HepG2 (cell line): ENCODE measurements at regions not wholly inside any gene's neighbourhood (a gene's known extent, or its start where the extent isn't known, plus 50 kb on each side); places are given as distances from the start of the nearest gene placed in this dataset.

Experiments
- ATAC-seq: fragments of 200-7000 bp; cut with Tn5 transposase; 3 replicates; pipeline ENCODE4 v1.9.1; 2020; ENCODE audit warnings: mild to moderate bottlenecking, moderate library complexity
- BruUV-seq: library from RNA; stranded (reverse); fragments of 400-500 nt; replicated peaks from 2 replicates; lab custom pipeline; 2021; lab: Mats Ljungman, UMichigan
- CTCF ChIA-PET: fragments of 300-600 bp; formaldehyde crosslinking; extraction: SDS; loops from one replicate; lab custom pipeline; 2021; ENCODE audit warnings: low total read pairs, inconsistent platforms, low intra/inter-chr PET ratio; lab: Yijun Ruan, JAX
- POLR2A ChIA-PET: fragments of 350-600 bp; sonication (Branson Sonifier 250); formaldehyde crosslinking; loops from one replicate; lab custom pipeline; 2020; ENCODE audit warnings: antibody characterized with exemption, inconsistent platforms; lab: Yijun Ruan, JAX
- DNase-seq: peaks from one replicate; pipeline ENCODE4 v3.0.0-alpha.2; 2015; ENCODE audit warnings: low spot score
- FAIRE-seq: peaks from 3 replicates; lab custom pipeline; 2011; peaks lifted over from hg19 to GRCh38; lab: Jason Lieb, UNC
- H2AFZ ChIP-seq: one replicate; pipeline ENCODE4 v1.6.1; 2011; ENCODE audit warnings: low read length, inconsistent platforms
- H3K27ac ChIP-seq: fragments of 300-600 bp; 3 replicates; pipeline ENCODE4 v1.8.0; 2011; ENCODE audit warnings: mixed run types, mild to moderate bottlenecking, mixed read lengths, low read length, inconsistent platforms; ENCODE audit not compliant: insufficient read depth; ENCODE audit errors: extremely low read length
- H3K27me3 ChIP-seq, 2 experiments: fragments of 200-600 bp in 1 of 2; 2 replicates in 1 of 2; 3 replicates in 1 of 2; pipeline versions ENCODE4 v1.6.0 to v1.8.0; 2011; ENCODE audit warnings: low read length in 2 of 2, mild to moderate bottlenecking in 2 of 2, moderate library complexity in 2 of 2, inconsistent platforms in 1 of 2; ENCODE audit not compliant: insufficient read depth in 2 of 2, control insufficient read depth in 1 of 2
- H3K36me3 ChIP-seq, 2 experiments: fragments of 200-600 bp in 1 of 2; replicated peaks in 1 of 2; 2 replicates in 1 of 2; 3 replicates in 1 of 2; pipeline versions ENCODE4 v1.5.1 to v1.8.0; 2011; ENCODE audit warnings: low read length in 2 of 2, inconsistent platforms in 1 of 2; ENCODE audit not compliant: insufficient read depth in 2 of 2, control insufficient read depth in 1 of 2
- H3K4me1 ChIP-seq: 2 replicates; pipeline ENCODE4 v1.5.1; 2012; ENCODE audit warnings: low read length, inconsistent platforms; ENCODE audit not compliant: insufficient read depth
- H3K4me2 ChIP-seq: 2 replicates; pipeline ENCODE4 v1.6.0; 2011; ENCODE audit warnings: low read depth, low read length, inconsistent platforms
- H3K4me3 ChIP-seq, 3 experiments: fragments of 200-600 bp in 1 of 3; sonication (generic), shearing (Covaris generic) in 1 of 3; replicated peaks in 1 of 3; 2 replicates each; pipeline ENCODE4 v1.5.1; 2011 to 2016; ENCODE audit warnings: low read length in 3 of 3, inconsistent platforms in 2 of 3, low read depth in 2 of 3, mild to moderate bottlenecking in 2 of 3, control low read depth in 1 of 3, mixed read lengths in 1 of 3; ENCODE audit not compliant: insufficient read depth in 1 of 3
- H3K79me2 ChIP-seq: one replicate; pipeline ENCODE4 v1.6.1; 2011; ENCODE audit warnings: low read length, inconsistent platforms; ENCODE audit not compliant: insufficient read depth
- H3K9ac ChIP-seq: 2 replicates; pipeline ENCODE4 v1.6.0; 2011; ENCODE audit warnings: mild to moderate bottlenecking, low read depth, low read length, inconsistent platforms; ENCODE audit not compliant: insufficient read depth
- H3K9me3 ChIP-seq: 2 replicates; pipeline ENCODE4 v1.5.1; 2012; ENCODE audit warnings: mild to moderate bottlenecking, low read length
- H4K20me1 ChIP-seq: 2 replicates; pipeline ENCODE4 v1.6.0; 2011; ENCODE audit warnings: inconsistent platforms, mild to moderate bottlenecking, low read length, moderate library complexity; ENCODE audit not compliant: insufficient read depth
- EHMT2 ChIP-seq: fragments of 200-600 bp; sonication (generic); IDR thresholded peaks from 2 replicates; pipeline ENCODE4 v1.7.0; 2017; ENCODE audit warnings: antibody characterized with exemption, low read depth, low read length, borderline replicate concordance
- HNF4G ChIP-seq, 2 experiments: sonication (generic) in 1 of 2; formaldehyde crosslinking in 1 of 2; IDR thresholded peaks; 2 replicates each; pipeline versions ENCODE4 v1.4.0 to v1.6.1; 2011 to 2020; ENCODE audit warnings: borderline replicate concordance in 2 of 2, low read depth in 2 of 2, mild to moderate bottlenecking in 2 of 2, low read length in 1 of 2, missing genetic modification reagents in 1 of 2, moderate library complexity in 1 of 2
- IKZF4 ChIP-seq: sonication (generic); formaldehyde crosslinking; IDR thresholded peaks from 2 replicates; pipeline ENCODE4 v1.5.1; 2020; ENCODE audit warnings: borderline replicate concordance, mild to moderate bottlenecking, low read depth, missing genetic modification reagents; ENCODE audit errors: not compliant biosample characterization
- ISL2 ChIP-seq: sonication (generic); formaldehyde crosslinking; IDR thresholded peaks from 2 replicates; pipeline ENCODE4 v1.5.0; 2020; ENCODE audit warnings: missing genetic modification reagents
- KMT2A ChIP-seq: sonication (generic); formaldehyde crosslinking; IDR thresholded peaks from 2 replicates; pipeline ENCODE4 v1.4.0; 2020; ENCODE audit warnings: missing genetic modification reagents
- MXD4 ChIP-seq: IDR thresholded peaks from 2 replicates; pipeline ENCODE4 v1.6.1; 2016; ENCODE audit warnings: mild to moderate bottlenecking, missing biosample characterization, missing genetic modification reagents
- TCF7 ChIP-seq: sonication (generic); IDR thresholded peaks from 2 replicates; pipeline ENCODE4 v1.6.1; 2016; ENCODE audit warnings: antibody characterized with exemption, low read depth
- U2AF1 ChIP-seq: fragments of 200-400 bp; formaldehyde crosslinking; optimal IDR thresholded peaks from 2 replicates; pipeline ENCODE3; 2017; ENCODE audit warnings: mild to moderate bottlenecking, low read depth, low read length
- ZC3H13 ChIP-seq: sonication (generic); formaldehyde crosslinking; IDR thresholded peaks from 2 replicates; pipeline ENCODE4 v1.8.1; 2023; ENCODE audit warnings: mild to moderate bottlenecking, missing genetic modification reagents, moderate library complexity
- ZFP36L1 ChIP-seq: sonication (generic); formaldehyde crosslinking; IDR thresholded peaks from 2 replicates; pipeline ENCODE4 v1.8.0; 2022; ENCODE audit warnings: mild to moderate bottlenecking, missing genetic modification reagents, moderate library complexity
- ZMYM2 ChIP-seq: sonication (generic); formaldehyde crosslinking; IDR thresholded peaks from 2 replicates; pipeline ENCODE4 v1.8.0; 2022; ENCODE audit warnings: mild to moderate bottlenecking, missing genetic modification reagents
- ZNF136 ChIP-seq: sonication (generic); formaldehyde crosslinking; IDR thresholded peaks from 2 replicates; pipeline ENCODE4 v1.8.1; 2022; ENCODE audit warnings: low read depth, mild to moderate bottlenecking, moderate library complexity, missing genetic modification reagents
- ZNF549 ChIP-seq: sonication (generic); formaldehyde crosslinking; IDR thresholded peaks from 2 replicates; pipeline ENCODE4 v1.5.0; 2020; ENCODE audit warnings: missing genetic modification reagents
- ZNF564 ChIP-seq: sonication (generic); formaldehyde crosslinking; IDR thresholded peaks from 2 replicates; pipeline ENCODE4 v1.8.1; 2023; ENCODE audit warnings: mild to moderate bottlenecking, missing genetic modification reagents
- ZNF678 ChIP-seq: sonication (generic); formaldehyde crosslinking; IDR thresholded peaks from 2 replicates; pipeline ENCODE4 v1.4.0; 2020; ENCODE audit warnings: mild to moderate bottlenecking, missing genetic modification reagents
- WGBS: methylation state at CpG from one replicate; pipeline ENCODE4 v1.1.6; 2017; ENCODE audit warnings: low lambda C conversion rate; 5-methylcytosine and 5-hydroxymethylcytosine counted together
- in situ Hi-C: cut with HindIII; loops from 2 replicates; pipeline ENCODE4 v1.10.0; 2017; ENCODE audit warnings: low pct_unique_long_range_greater_than_20kb; ENCODE audit not compliant: extremely low pct_ligation_motif_present
- intact Hi-C: fragments of 100-400 bp; cut with micrococcal nuclease; formaldehyde crosslinking; loops from one replicate; pipeline ENCODE4 v1.10.0; 2022; ENCODE audit not compliant: unreplicated experiment
- TF ChIP-seq, protein P1 (sequence below): fragments of 450-650 bp; IDR thresholded peaks from 2 replicates; pipeline ENCODE4 v1.6.1; 2016
- TF ChIP-seq, protein P2 (sequence below): sonication (generic); formaldehyde crosslinking; conservative IDR thresholded peaks from 2 replicates; pipeline ENCODE4 v1.5.0; 2020; ENCODE audit warnings: missing genetic modification reagents
- TF ChIP-seq, protein P3 (sequence below): sonication (generic); formaldehyde crosslinking; IDR thresholded peaks from 2 replicates; pipeline ENCODE4 v1.4.0; 2020; ENCODE audit warnings: mild to moderate bottlenecking, missing genetic modification reagents

DNA sequence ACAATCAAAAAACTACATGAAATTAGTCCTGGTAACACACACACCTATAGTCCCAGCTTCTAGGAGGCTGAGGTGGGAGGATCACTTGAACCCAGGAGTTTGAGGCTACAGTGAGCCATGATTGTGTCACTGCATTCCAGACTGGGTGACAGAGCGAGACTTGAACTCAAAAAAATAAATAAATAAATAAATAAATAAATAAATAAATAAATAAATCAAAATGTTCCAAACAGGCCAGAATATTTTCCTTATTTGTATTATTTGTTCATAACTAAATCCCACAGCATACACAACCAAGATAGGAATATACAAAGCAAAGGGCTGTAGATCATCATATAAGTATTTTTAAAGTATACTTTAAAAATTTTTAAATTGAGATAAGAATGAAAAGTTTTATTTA, 537.2 kb upstream of the CDH8 start:
- in situ Hi-C loops, result no loop called here
- Histone ChIP-seq H3K27ac (no peak overlapping the region), H4K20me1 (no peaks in the 10 kb centered on the region), H3K9me3 (peaks cover 87% of the 10 kb centered on the region), H3K79me2 (no peaks in the 10 kb centered on the region), H2AFZ (no peak overlapping the region), H3K36me3 (no peaks in the 10 kb centered on the region), H3K4me3 (no peak overlapping the region), H3K4me2 (no peak overlapping the region), H3K4me1 (no peaks in the 10 kb centered on the region), H3K9ac (no peak overlapping the region), H3K27me3 (no peaks in the 10 kb centered on the region)
- BruUV-seq, result no TSS peak
- ChIA-PET POLR2A (no interaction called here), CTCF (no interaction called here)
- TF ChIP-seq TCF7 (no peak), ISL2 (no peak), KMT2A (CRISPR knock-in tag) (no peak), HNF4G (IDR thresholded peaks at IDR 0.05; ENCODE audit: borderline replicate concordance, low read depth, low read length) (no peak), HNF4G (CRISPR knock-in tag; IDR thresholded peaks at IDR 0.05; ENCODE audit: borderline replicate concordance, low read depth) (no peak), U2AF1 (no peak), IKZF4 (no peak), ZNF678 (no peak), ZNF549 (CRISPR knock-in tag) (no peak), ZC3H13 (CRISPR knock-in tag) (no peak)
- DNase-seq, result no peak
- ATAC-seq, result no peak
- 2% methylated on average over 1 of the region's 1 CpG for WGBS
- intact Hi-C loops, result no loop called here
- no peak for FAIRE-seq

DNA sequence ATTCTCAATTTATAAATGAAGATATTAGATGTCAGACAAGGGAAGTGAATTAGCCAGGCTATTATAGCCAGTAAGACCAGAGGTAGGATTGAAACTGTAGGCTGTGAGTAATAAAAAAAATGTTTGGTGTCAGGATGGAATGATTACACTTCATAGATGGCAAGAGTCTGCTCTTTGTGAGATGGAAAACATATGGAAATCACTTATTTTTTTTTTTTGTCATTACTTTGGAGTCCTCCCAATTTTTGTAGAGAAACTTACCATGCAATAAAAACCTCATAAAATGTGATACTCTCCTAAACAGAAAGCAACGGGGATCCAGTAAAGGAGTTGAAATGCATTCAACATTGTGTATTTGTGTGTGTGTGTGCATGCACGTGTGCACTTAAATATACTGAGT, 532.7 kb upstream of the CDH8 start:
- in situ Hi-C loops (no loop called here), intact Hi-C loops (no loop called here)
- CTCF ChIA-PET, result no interaction called here
- no peak overlapping the region for H2AFZ ChIP-seq
- 3% methylated on average over 2 of the region's 2 CpGs for WGBS
- FAIRE-seq (no peak), ATAC-seq (no peak), DNase-seq (no peak)
- no peaks in the 10 kb centered on the region for H4K20me1 ChIP-seq
- POLR2A ChIA-PET, result no interaction called here
- H3K4me3 ChIP-seq, result no peak overlapping the region
- H3K9ac ChIP-seq, result no peak overlapping the region
- BruUV-seq, result no TSS peak
- no peaks in the 10 kb centered on the region for H3K27me3 ChIP-seq
- H3K27ac ChIP-seq, result no peak overlapping the region
- H3K79me2 ChIP-seq, result no peaks in the 10 kb centered on the region
- no peaks in the 10 kb centered on the region for H3K4me1 ChIP-seq
- H3K9me3 ChIP-seq, result peaks cover 84% of the 10 kb centered on the region
- H3K36me3 ChIP-seq, result no peaks in the 10 kb centered on the region
- H3K4me2 ChIP-seq, result no peak overlapping the region
- TF ChIP-seq, protein P1, sequence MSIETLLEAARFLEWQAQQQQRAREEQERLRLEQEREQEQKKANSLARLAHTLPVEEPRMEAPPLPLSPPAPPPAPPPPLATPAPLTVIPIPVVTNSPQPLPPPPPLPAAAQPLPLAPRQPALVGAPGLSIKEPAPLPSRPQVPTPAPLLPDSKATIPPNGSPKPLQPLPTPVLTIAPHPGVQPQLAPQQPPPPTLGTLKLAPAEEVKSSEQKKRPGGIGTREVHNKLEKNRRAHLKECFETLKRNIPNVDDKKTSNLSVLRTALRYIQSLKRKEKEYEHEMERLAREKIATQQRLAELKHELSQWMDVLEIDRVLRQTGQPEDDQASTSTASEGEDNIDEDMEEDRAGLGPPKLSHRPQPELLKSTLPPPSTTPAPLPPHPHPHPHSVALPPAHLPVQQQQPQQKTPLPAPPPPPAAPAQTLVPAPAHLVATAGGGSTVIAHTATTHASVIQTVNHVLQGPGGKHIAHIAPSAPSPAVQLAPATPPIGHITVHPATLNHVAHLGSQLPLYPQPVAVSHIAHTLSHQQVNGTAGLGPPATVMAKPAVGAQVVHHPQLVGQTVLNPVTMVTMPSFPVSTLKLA, result no peak
- TF ChIP-seq, protein P2, sequence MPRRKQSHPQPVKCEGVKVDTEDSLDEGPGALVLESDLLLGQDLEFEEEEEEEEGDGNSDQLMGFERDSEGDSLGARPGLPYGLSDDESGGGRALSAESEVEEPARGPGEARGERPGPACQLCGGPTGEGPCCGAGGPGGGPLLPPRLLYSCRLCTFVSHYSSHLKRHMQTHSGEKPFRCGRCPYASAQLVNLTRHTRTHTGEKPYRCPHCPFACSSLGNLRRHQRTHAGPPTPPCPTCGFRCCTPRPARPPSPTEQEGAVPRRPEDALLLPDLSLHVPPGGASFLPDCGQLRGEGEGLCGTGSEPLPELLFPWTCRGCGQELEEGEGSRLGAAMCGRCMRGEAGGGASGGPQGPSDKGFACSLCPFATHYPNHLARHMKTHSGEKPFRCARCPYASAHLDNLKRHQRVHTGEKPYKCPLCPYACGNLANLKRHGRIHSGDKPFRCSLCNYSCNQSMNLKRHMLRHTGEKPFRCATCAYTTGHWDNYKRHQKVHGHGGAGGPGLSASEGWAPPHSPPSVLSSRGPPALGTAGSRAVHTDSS (CRISPR knock-in tag), result no peak
- TF ChIP-seq ZNF564 (CRISPR knock-in tag), result no peak
- TF ChIP-seq ZNF136 (CRISPR knock-in tag), result no peak
- no peak for TF ChIP-seq MXD4 (CRISPR knock-in tag)
- no peak for TF ChIP-seq ZMYM2
- TF ChIP-seq ZFP36L1 (CRISPR knock-in tag), result no peak
- TF ChIP-seq, protein P3, sequence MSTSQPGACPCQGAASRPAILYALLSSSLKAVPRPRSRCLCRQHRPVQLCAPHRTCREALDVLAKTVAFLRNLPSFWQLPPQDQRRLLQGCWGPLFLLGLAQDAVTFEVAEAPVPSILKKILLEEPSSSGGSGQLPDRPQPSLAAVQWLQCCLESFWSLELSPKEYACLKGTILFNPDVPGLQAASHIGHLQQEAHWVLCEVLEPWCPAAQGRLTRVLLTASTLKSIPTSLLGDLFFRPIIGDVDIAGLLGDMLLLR (CRISPR knock-in tag), result no peak
- TF ChIP-seq EHMT2, result no peak
